Neuron (in vitro differentiated cells): ENCODE measurements at regions not wholly inside any gene's neighbourhood (a gene's known extent, or its start where the extent isn't known, plus 50 kb on each side); places are given as distances from the start of the nearest gene placed in this dataset.
"Not testable (repeated sequence)": the region's sequence is repeated elsewhere in the genome, so short reads cannot be mapped to it uniquely, and the experiment has no call there.

Experiments
- H2AFZ ChIP-seq: one replicate; pipeline ENCODE4 v1.6.1; 2013; ENCODE audit warnings: low read depth, mild to moderate bottlenecking, inconsistent platforms, low read length, moderate library complexity
- H3K27me3 ChIP-seq: one replicate; pipeline ENCODE4 v1.6.1; 2013; ENCODE audit warnings: low read length; ENCODE audit not compliant: insufficient read depth
- H3K36me3 ChIP-seq: one replicate; pipeline ENCODE4 v1.6.1; 2013; ENCODE audit warnings: low read length; ENCODE audit not compliant: insufficient read depth
- H3K4me1 ChIP-seq: one replicate; pipeline ENCODE4 v1.6.1; 2013; ENCODE audit warnings: low read length; ENCODE audit not compliant: insufficient read depth
- H3K4me3 ChIP-seq: 2 replicates; pipeline ENCODE4 v1.5.1; 2013; ENCODE audit warnings: mild to moderate bottlenecking, low read length, moderate library complexity
- H3K9me3 ChIP-seq: one replicate; pipeline ENCODE4 v1.6.1; 2013; ENCODE audit warnings: low read length

- not testable (repeated sequence) for H2AFZ ChIP-seq, H3K36me3 ChIP-seq, H3K27me3 ChIP-seq, H3K4me3 ChIP-seq, H3K9me3 ChIP-seq
- H3K4me1 ChIP-seq: peaks cover 12% of the 10 kb centered on the region
These were observed 394.3 kb downstream of the PTH2R start for GRCh38 chr2:208800887-208801286.

GRCh38 chr2:208807756-208808155 is 401.2 kb downstream of the PTH2R start:
- H3K9me3 ChIP-seq: no peaks in the 10 kb centered on the region
- H2AFZ ChIP-seq: no peak overlapping the region
- no peak overlapping the region for H3K4me3 ChIP-seq
- no peaks in the 10 kb centered on the region for H3K4me1 ChIP-seq
- no peaks in the 10 kb centered on the region for H3K27me3 ChIP-seq
- H3K36me3 ChIP-seq: no peaks in the 10 kb centered on the region

DNA sequence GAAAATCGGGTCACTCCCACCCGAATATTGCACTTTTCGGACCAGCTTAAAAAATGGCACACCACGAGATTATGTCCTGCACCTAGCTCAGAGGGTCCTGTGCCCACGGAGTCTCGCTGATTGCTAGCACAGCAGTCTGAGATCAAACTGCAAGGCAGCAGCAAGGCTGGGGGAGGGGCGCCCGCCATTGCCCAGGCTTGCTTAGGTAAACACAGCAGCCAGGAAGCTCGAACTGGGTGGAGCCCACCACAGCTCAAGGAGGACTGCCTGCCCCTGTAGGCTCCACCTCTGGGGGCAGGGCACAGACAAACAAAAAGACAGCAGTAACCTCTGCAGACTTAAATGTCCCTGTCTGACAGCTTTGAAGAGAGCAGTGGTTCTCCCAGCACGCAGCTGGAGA is 405.3 kb downstream of the PTH2R start:
- not testable (repeated sequence) for H3K9me3 ChIP-seq, H3K4me3 ChIP-seq, H2AFZ ChIP-seq, H3K4me1 ChIP-seq, H3K36me3 ChIP-seq, H3K27me3 ChIP-seq

GRCh38 chr2:208819190-208819589 is 412.6 kb downstream of the PTH2R start:
- no peaks in the 10 kb centered on the region for H3K36me3 ChIP-seq
- no peak overlapping the region for H3K4me3 ChIP-seq
- no peak overlapping the region for H2AFZ ChIP-seq
- no peaks in the 10 kb centered on the region for H3K9me3 ChIP-seq
- peaks cover 7% of the 10 kb centered on the region for H3K4me1 ChIP-seq
- no peaks in the 10 kb centered on the region for H3K27me3 ChIP-seq

- Histone ChIP-seq H3K4me1 (peaks cover 7% of the 10 kb centered on the region), H2AFZ (no peak overlapping the region), H3K9me3 (no peaks in the 10 kb centered on the region), H3K36me3 (no peaks in the 10 kb centered on the region), H3K4me3 (no peak overlapping the region), H3K27me3 (no peaks in the 10 kb centered on the region)
These were observed 413.6 kb downstream of the PTH2R start for GRCh38 chr2:208820014-208820688.

GRCh38 chr2:208827109-208827508 is 420.5 kb downstream of the PTH2R start:
- no peaks in the 10 kb centered on the region for H3K27me3 ChIP-seq
- H3K36me3 ChIP-seq: no peaks in the 10 kb centered on the region
- H2AFZ ChIP-seq: no peak overlapping the region
- no peak overlapping the region for H3K4me3 ChIP-seq
- no peaks in the 10 kb centered on the region for H3K9me3 ChIP-seq
- no peaks in the 10 kb centered on the region for H3K4me1 ChIP-seq

DNA sequence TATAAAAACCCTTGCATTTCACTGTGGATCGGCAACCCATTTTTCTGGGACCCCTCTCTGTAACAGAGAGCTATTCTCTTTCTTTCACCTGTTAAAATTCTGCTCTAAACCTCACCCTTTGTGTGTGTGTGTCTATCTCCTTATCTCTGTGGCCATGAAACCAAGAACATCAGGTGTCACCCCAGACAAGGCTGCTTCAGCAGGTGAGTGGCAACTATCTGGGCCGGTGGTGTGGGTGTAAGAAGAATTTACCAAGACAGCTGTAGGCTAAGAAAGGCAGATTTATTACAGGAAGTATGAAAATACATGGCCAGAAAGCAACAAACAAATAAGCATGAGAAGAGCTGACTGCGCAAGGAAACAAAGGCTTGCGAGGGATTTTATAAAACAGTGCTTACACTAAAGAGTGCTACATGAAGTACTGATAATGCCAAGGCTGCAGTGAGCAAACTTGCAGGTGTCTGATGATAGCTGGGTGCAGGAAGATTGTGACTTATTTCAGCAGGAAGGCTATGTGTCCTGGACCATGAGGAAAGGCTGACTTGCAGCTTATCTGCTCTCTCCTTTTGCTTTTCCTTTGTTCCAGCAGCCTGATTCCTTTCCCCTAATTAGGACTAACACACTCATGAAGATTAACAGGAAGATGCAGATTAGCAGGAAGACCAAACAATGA is 421.1 kb downstream of the PTH2R start:
- H3K27me3 ChIP-seq: no peaks in the 10 kb centered on the region
- H2AFZ ChIP-seq: no peak overlapping the region
- H3K4me1 ChIP-seq: no peaks in the 10 kb centered on the region
- no peaks in the 10 kb centered on the region for H3K36me3 ChIP-seq
- H3K9me3 ChIP-seq: no peaks in the 10 kb centered on the region
- H3K4me3 ChIP-seq: no peak overlapping the region

- H3K4me3 ChIP-seq: no peak overlapping the region
- H3K36me3 ChIP-seq: no peaks in the 10 kb centered on the region
- no peaks in the 10 kb centered on the region for H3K27me3 ChIP-seq
- no peaks in the 10 kb centered on the region for H3K9me3 ChIP-seq
- no peak overlapping the region for H2AFZ ChIP-seq
- H3K4me1 ChIP-seq: no peaks in the 10 kb centered on the region
These were observed 423.6 kb downstream of the PTH2R start for GRCh38 chr2:208830203-208830602.

DNA sequence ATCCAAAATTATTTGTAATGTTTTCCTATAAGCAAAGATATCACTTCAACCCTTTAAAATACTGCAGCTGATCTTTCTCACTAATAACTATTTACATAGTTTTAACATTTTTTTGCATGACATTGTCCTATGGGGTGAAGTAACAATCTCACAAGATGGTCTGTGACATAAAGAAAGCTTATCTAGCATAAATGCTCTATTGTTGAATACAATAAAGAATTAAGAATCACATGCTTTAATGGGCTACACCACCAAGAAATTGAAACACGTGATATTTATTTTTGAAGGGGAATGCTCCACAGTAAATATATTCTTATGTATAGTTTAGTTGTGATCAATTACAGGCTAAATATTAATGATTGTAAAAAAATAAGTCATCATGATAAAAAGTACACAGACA is 441.1 kb downstream of the PTH2R start:
- Histone ChIP-seq H3K9me3 (no peaks in the 10 kb centered on the region), H3K27me3 (no peaks in the 10 kb centered on the region), H3K4me1 (no peaks in the 10 kb centered on the region), H3K36me3 (no peaks in the 10 kb centered on the region), H3K4me3 (no peak overlapping the region), H2AFZ (no peak overlapping the region)

- H3K9me3 ChIP-seq: no peaks in the 10 kb centered on the region
- H3K4me3 ChIP-seq: no peak overlapping the region
- no peaks in the 10 kb centered on the region for H3K27me3 ChIP-seq
- H3K36me3 ChIP-seq: no peaks in the 10 kb centered on the region
- H3K4me1 ChIP-seq: no peaks in the 10 kb centered on the region
- no peak overlapping the region for H2AFZ ChIP-seq
These were observed 448.1 kb downstream of the PTH2R start for GRCh38 chr2:208854717-208855116.

- Histone ChIP-seq H3K27me3 (no peaks in the 10 kb centered on the region), H3K9me3 (no peaks in the 10 kb centered on the region), H2AFZ (no peak overlapping the region), H3K4me1 (no peaks in the 10 kb centered on the region), H3K36me3 (no peaks in the 10 kb centered on the region), H3K4me3 (no peak overlapping the region)
These were observed 460.8 kb downstream of the PTH2R start for GRCh38 chr2:208867374-208867773.

DNA sequence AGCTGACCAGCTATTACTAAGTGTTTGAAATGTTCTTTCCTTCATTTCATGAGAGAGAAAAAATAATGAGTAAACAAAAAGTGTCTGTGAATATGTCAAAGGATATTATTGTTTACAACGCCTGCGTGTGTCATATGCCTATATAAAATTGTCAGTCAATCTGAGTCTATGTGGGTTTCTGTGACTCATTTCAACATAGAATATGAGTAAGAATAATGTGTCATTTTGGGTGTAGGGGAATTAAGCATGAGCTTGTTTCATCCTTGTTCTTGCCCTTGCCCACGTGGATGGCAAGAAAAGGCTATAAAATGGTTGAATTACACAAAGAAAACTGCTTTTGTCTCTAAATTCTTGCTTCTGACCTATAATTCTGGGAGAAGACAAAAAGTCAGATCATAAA is 466.0 kb downstream of the PTH2R start:
- Histone ChIP-seq H3K4me1 (no peaks in the 10 kb centered on the region), H3K27me3 (no peaks in the 10 kb centered on the region), H2AFZ (no peak overlapping the region), H3K9me3 (no peaks in the 10 kb centered on the region), H3K36me3 (no peaks in the 10 kb centered on the region), H3K4me3 (no peak overlapping the region)

- H3K27me3 ChIP-seq: no peaks in the 10 kb centered on the region
- H3K4me1 ChIP-seq: no peaks in the 10 kb centered on the region
- H2AFZ ChIP-seq: no peak overlapping the region
- H3K9me3 ChIP-seq: no peaks in the 10 kb centered on the region
- no peak overlapping the region for H3K4me3 ChIP-seq
- no peaks in the 10 kb centered on the region for H3K36me3 ChIP-seq
These were observed 473.1 kb downstream of the PTH2R start for GRCh38 chr2:208879666-208880065.

DNA sequence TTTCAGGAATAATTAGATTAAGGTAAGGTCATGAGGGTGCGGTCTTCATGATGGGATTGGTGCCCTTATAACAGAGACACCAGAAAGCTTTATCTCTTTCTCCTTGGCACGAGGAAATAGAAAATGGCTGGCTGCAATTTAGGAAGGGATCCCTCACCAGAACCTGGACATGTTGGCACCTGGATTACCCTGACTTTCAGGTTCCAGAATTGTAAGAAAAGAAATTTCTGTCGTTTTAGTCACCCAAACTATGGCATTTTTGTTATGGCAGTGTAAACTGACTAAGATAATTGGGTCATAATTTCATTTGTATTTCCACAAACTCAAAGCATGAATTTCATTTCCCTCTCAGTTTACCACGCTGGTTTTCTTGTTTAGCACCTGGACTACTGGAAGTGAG is 473.6 kb downstream of the PTH2R start:
- no peaks in the 10 kb centered on the region for H3K36me3 ChIP-seq
- no peaks in the 10 kb centered on the region for H3K9me3 ChIP-seq
- H3K27me3 ChIP-seq: no peaks in the 10 kb centered on the region
- no peak overlapping the region for H3K4me3 ChIP-seq
- no peak overlapping the region for H2AFZ ChIP-seq
- H3K4me1 ChIP-seq: no peaks in the 10 kb centered on the region
